Stomach (tissue), 4 donors: ENCODE measurements at regions not wholly inside any gene's neighbourhood (a gene's known extent, or its start where the extent isn't known, plus 50 kb on each side); places are given as distances from the start of the nearest gene placed in this dataset.

Source experiments
- POLR2A ChIP-seq, 4 donors: fragments of 450-650 bp; IDR thresholded peaks; one replicate each; pipeline ENCODE4 v1.6.1; 2016; ENCODE audit warnings: antibody characterized with exemption in 4 of 4, control low read depth in 2 of 4, mild to moderate bottlenecking in 1 of 4, moderate library complexity in 1 of 4
- TF ChIP-seq, protein P1 (sequence below), 7 experiments: fragments of 450-650 bp in 4 of 7; fragments of 200-600 bp in 3 of 7; sonication (generic) in 3 of 7; IDR thresholded peaks; one replicate each; pipeline ENCODE4 v1.5.1; 2016 to 2019; ENCODE audit warnings: antibody characterized with exemption in 7 of 7, control low read depth in 2 of 7, mild to moderate bottlenecking in 1 of 7

- TF ChIP-seq, protein P1, sequence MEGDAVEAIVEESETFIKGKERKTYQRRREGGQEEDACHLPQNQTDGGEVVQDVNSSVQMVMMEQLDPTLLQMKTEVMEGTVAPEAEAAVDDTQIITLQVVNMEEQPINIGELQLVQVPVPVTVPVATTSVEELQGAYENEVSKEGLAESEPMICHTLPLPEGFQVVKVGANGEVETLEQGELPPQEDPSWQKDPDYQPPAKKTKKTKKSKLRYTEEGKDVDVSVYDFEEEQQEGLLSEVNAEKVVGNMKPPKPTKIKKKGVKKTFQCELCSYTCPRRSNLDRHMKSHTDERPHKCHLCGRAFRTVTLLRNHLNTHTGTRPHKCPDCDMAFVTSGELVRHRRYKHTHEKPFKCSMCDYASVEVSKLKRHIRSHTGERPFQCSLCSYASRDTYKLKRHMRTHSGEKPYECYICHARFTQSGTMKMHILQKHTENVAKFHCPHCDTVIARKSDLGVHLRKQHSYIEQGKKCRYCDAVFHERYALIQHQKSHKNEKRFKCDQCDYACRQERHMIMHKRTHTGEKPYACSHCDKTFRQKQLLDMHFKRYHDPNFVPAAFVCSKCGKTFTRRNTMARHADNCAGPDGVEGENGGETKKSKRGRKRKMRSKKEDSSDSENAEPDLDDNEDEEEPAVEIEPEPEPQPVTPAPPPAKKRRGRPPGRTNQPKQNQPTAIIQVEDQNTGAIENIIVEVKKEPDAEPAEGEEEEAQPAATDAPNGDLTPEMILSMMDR (IDR thresholded peaks at IDR 0.05) = no peak
- TF ChIP-seq POLR2A (IDR thresholded peaks at IDR 0.05) = no peak
Observed at GRCh38 chr2:120562218-120563005, 173.3 kb upstream of the GLI2 start.
